ENCODE measurements at regions not wholly inside any gene's neighbourhood (a gene's known extent, or its start where the extent isn't known, plus 50 kb on each side); places are given as distances from the start of the nearest gene placed in this dataset.

- Mint-ChIP-seq H3K27me3 (ENCODE audit: low read depth, unreplicated experiment) (no peaks in the 10 kb centered on the region), H3K9me3 (ENCODE audit: unreplicated experiment) (peaks cover 3% of the 10 kb centered on the region), H3K4me3 (ENCODE audit: unreplicated experiment) (no peak overlapping the region), H3K27ac (ENCODE audit: unreplicated experiment) (no peak overlapping the region), H3K36me3 (ENCODE audit: low read depth, unreplicated experiment) (no peaks in the 10 kb centered on the region), H3K4me1 (ENCODE audit: low read depth, unreplicated experiment) (no peaks in the 10 kb centered on the region)
- Histone ChIP-seq H3K27ac (ENCODE audit: low read depth, low read length) (no peak overlapping the region), H3K4me2 (ENCODE audit: low read length) (no peak overlapping the region), H3K4me3 (ENCODE audit: insufficient read depth, low read depth, low read length) (no peak overlapping the region), H4K20me1 (ENCODE audit: insufficient read depth, low read length) (no peaks in the 10 kb centered on the region), H3K9me3 (ENCODE audit: insufficient read depth, low read depth, low read length) (no peaks in the 10 kb centered on the region), H3K79me2 (ENCODE audit: insufficient read depth, low read length) (no peaks in the 10 kb centered on the region), H3K27me3 (ENCODE audit: insufficient read depth, low read length) (no peaks in the 10 kb centered on the region), H3K36me3 (ENCODE audit: insufficient read depth, low read length) (no peaks in the 10 kb centered on the region), H3K4me1 (ENCODE audit: insufficient read depth, low read length) (no peaks in the 10 kb centered on the region), H3K9ac (ENCODE audit: low read length) (no peak overlapping the region), H2AFZ (ENCODE audit: low read depth, low read length) (no peak overlapping the region)
- TF ChIP-seq EZH2 (IDR thresholded peaks at IDR 0.05; ENCODE audit: insufficient read depth, low read length): no peak
- TF ChIP-seq CTCF (IDR thresholded peaks at IDR 0.05; ENCODE audit: insufficient read depth, low read depth, low read length): no peak
- no peak for FAIRE-seq
- DNase-seq (ENCODE audit: low read depth): no peak
These were observed 411.8 kb upstream of the MIS18BP1 start for GRCh38 chr14:45664668-45665356.

DNA sequence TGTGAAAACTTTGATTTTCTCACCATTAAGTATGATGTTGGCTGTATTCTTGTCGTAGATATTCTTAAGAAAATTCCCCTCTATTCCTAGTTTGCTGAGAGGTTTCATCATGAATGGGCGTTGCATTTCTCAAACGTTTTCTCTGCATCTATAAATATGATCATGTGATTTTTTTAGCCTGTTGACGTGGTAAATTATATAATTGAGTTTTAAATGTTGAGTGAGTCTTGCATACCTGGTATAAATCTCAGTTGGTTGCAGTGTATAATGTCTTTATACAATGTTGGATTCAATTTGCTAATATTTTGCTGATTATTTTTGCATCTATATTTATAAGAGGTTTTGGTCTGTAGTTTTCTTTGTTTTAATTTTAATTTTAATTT, 405.9 kb upstream of the MIS18BP1 start:
- Histone ChIP-seq H3K27me3 (ENCODE audit: insufficient read depth, low read length) (no peaks in the 10 kb centered on the region), H4K20me1 (ENCODE audit: insufficient read depth, low read length) (no peaks in the 10 kb centered on the region), H3K36me3 (ENCODE audit: insufficient read depth, low read length) (no peaks in the 10 kb centered on the region), H3K4me3 (ENCODE audit: insufficient read depth, low read depth, low read length) (no peak overlapping the region), H3K4me1 (ENCODE audit: insufficient read depth, low read length) (no peaks in the 10 kb centered on the region), H3K4me2 (ENCODE audit: low read length) (no peak overlapping the region), H3K27ac (ENCODE audit: low read depth, low read length) (no peak overlapping the region), H3K9me3 (ENCODE audit: insufficient read depth, low read depth, low read length) (no peaks in the 10 kb centered on the region), H3K9ac (ENCODE audit: low read length) (no peak overlapping the region), H2AFZ (ENCODE audit: low read depth, low read length) (no peak overlapping the region), H3K79me2 (ENCODE audit: insufficient read depth, low read length) (no peaks in the 10 kb centered on the region)
- no peaks in the 10 kb centered on the region for H3K36me3 Mint-ChIP-seq (ENCODE audit: low read depth, unreplicated experiment)
- H3K27me3 Mint-ChIP-seq (ENCODE audit: low read depth, unreplicated experiment): no peaks in the 10 kb centered on the region
- FAIRE-seq: no peak
- H3K27ac Mint-ChIP-seq (ENCODE audit: unreplicated experiment): no peak overlapping the region
- H3K4me1 Mint-ChIP-seq (ENCODE audit: low read depth, unreplicated experiment): no peaks in the 10 kb centered on the region
- H3K9me3 Mint-ChIP-seq (ENCODE audit: unreplicated experiment): no peaks in the 10 kb centered on the region
- no peak overlapping the region for H3K4me3 Mint-ChIP-seq (ENCODE audit: unreplicated experiment)
- TF ChIP-seq EZH2 (IDR thresholded peaks at IDR 0.05; ENCODE audit: insufficient read depth, low read length) (no peak), CTCF (IDR thresholded peaks at IDR 0.05; ENCODE audit: insufficient read depth, low read depth, low read length) (no peak)
- DNase-seq (ENCODE audit: low read depth): no peak

DNA sequence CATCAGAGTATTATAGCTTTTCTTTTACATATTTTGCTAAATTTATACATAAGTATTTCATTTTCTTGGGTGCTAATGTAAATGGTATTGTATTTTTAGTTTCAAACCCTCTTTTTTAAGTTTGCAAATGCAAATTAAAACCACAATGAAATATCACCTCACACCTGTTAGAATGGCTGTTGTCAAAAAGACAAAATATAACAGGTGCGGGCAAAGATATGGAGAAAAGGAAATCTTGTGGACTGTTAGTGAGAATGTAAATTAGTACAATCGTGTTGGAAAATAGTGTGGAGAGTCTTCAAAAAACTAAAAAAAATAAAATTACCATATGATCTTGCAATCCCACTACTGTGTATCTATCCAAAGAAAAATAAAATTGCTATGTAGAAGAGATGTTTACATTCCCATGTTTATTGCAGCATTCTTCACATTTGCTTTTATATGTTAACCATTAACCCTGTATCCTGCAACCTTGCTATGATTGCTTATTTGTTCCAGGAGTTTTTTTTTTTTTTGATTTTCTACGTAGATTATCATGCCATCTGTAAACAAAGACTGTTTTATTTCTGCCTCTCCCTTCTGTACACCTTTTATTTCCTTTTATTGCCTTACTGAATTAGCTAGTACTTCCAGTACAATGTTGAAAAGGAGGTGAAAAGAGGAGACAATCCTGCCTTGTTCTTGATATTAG, 405.4 kb upstream of the MIS18BP1 start:
- TF ChIP-seq CTCF (IDR thresholded peaks at IDR 0.05; ENCODE audit: insufficient read depth, low read depth, low read length): no peak
- TF ChIP-seq EZH2 (IDR thresholded peaks at IDR 0.05; ENCODE audit: insufficient read depth, low read length): no peak
- Mint-ChIP-seq H3K27me3 (ENCODE audit: low read depth, unreplicated experiment) (no peaks in the 10 kb centered on the region), H3K4me3 (ENCODE audit: unreplicated experiment) (no peak overlapping the region), H3K4me1 (ENCODE audit: low read depth, unreplicated experiment) (no peaks in the 10 kb centered on the region), H3K9me3 (ENCODE audit: unreplicated experiment) (no peaks in the 10 kb centered on the region), H3K36me3 (ENCODE audit: low read depth, unreplicated experiment) (no peaks in the 10 kb centered on the region), H3K27ac (ENCODE audit: unreplicated experiment) (no peak overlapping the region)
- no peaks in the 10 kb centered on the region for H3K36me3 ChIP-seq (ENCODE audit: insufficient read depth, low read length)
- no peak overlapping the region for H2AFZ ChIP-seq (ENCODE audit: low read depth, low read length)
- H3K4me2 ChIP-seq (ENCODE audit: low read length): no peak overlapping the region
- H3K4me3 ChIP-seq (ENCODE audit: insufficient read depth, low read depth, low read length): no peak overlapping the region
- DNase-seq (ENCODE audit: low read depth) (no peak), FAIRE-seq (no peak)
- H3K27me3 ChIP-seq (ENCODE audit: insufficient read depth, low read length): no peaks in the 10 kb centered on the region
- no peaks in the 10 kb centered on the region for H3K4me1 ChIP-seq (ENCODE audit: insufficient read depth, low read length)
- H3K9ac ChIP-seq (ENCODE audit: low read length): no peak overlapping the region
- H3K9me3 ChIP-seq (ENCODE audit: insufficient read depth, low read depth, low read length): no peaks in the 10 kb centered on the region
- H4K20me1 ChIP-seq (ENCODE audit: insufficient read depth, low read length): no peaks in the 10 kb centered on the region
- H3K79me2 ChIP-seq (ENCODE audit: insufficient read depth, low read length): no peaks in the 10 kb centered on the region
- no peak overlapping the region for H3K27ac ChIP-seq (ENCODE audit: low read depth, low read length)
